ENCODE measurements at regions not wholly inside any gene's neighbourhood (a gene's known extent, or its start where the extent isn't known, plus 50 kb on each side); places are given as distances from the start of the nearest gene placed in this dataset.

DNA sequence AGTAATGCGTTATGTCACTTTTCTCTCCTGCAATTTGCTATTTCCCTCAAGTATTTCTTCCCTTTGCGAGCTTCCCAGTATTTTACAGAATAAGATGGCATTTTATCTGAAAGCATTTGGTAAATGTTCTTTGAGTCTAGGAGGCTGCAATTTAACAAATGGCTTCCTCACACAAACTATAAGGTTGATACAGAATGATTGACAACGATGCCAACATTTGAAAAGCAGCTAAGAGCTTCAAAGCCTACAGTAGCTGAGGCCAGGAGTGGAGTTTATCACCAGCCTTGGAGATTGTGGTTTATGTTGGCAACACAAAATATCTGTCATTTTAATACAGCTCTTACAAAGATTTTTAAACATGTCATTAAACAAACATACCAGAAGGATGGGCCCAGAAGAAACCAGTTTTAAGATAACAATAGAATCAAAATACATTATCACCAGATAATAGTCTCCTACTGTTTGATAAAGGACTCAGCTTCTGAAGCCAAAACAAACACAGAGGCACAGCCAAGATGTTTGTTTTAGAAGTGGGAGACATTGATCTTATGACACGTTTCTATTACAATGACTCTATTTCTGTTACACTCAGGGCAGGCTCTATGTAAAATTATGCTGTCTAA, 711.4 kb upstream of the ACVR2A start:
- TF ChIP-seq, protein P1, sequence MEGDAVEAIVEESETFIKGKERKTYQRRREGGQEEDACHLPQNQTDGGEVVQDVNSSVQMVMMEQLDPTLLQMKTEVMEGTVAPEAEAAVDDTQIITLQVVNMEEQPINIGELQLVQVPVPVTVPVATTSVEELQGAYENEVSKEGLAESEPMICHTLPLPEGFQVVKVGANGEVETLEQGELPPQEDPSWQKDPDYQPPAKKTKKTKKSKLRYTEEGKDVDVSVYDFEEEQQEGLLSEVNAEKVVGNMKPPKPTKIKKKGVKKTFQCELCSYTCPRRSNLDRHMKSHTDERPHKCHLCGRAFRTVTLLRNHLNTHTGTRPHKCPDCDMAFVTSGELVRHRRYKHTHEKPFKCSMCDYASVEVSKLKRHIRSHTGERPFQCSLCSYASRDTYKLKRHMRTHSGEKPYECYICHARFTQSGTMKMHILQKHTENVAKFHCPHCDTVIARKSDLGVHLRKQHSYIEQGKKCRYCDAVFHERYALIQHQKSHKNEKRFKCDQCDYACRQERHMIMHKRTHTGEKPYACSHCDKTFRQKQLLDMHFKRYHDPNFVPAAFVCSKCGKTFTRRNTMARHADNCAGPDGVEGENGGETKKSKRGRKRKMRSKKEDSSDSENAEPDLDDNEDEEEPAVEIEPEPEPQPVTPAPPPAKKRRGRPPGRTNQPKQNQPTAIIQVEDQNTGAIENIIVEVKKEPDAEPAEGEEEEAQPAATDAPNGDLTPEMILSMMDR (IDR thresholded peaks at IDR 0.05), result no peak
- no peak overlapping the region for H3K4me3 ChIP-seq (ENCODE audit: low read depth in 1 of 2, low read length in 1 of 2)
- H3K27me3 ChIP-seq, result no peaks in the 10 kb centered on the region
- H3K27ac ChIP-seq, result no peak overlapping the region
- no peaks in the 10 kb centered on the region for H3K36me3 ChIP-seq
- H3K9me3 ChIP-seq, result no peaks in the 10 kb centered on the region
- no peaks in the 10 kb centered on the region for H3K4me1 ChIP-seq (ENCODE audit: control insufficient read depth in 1 of 2, insufficient read depth in 1 of 2, low read depth in 1 of 2, low read length in 1 of 2)

DNA sequence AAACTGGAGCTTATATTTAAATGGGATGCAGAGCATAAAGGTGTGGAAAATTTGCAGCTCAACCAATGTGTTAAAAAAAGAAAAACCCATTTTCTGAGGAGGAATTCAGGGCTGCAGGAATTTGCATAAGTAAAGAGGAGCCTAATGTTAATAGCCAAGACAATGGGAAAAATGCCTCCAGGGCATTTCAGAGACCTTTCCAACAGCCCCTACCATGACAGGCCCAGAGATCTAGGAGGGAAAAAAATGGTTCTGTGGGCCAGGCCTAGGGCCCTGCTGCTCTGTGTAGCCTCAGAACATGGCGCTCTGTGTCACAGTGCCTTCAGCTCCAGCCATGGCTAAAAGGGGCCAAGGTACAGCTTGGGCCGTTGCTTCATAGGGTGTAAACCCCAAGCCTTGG, 719.7 kb upstream of the ACVR2A start:
- no peak overlapping the region for H3K4me3 ChIP-seq (ENCODE audit: low read depth in 1 of 2, low read length in 1 of 2)
- H3K27me3 ChIP-seq, result no peaks in the 10 kb centered on the region
- no peaks in the 10 kb centered on the region for H3K36me3 ChIP-seq
- H3K9me3 ChIP-seq, result no peaks in the 10 kb centered on the region
- H3K4me1 ChIP-seq (ENCODE audit: control insufficient read depth in 1 of 2, insufficient read depth in 1 of 2, low read depth in 1 of 2, low read length in 1 of 2), result no peaks in the 10 kb centered on the region
- TF ChIP-seq, protein P1 (IDR thresholded peaks at IDR 0.05), result no peak
- H3K27ac ChIP-seq, result no peak overlapping the region

DNA sequence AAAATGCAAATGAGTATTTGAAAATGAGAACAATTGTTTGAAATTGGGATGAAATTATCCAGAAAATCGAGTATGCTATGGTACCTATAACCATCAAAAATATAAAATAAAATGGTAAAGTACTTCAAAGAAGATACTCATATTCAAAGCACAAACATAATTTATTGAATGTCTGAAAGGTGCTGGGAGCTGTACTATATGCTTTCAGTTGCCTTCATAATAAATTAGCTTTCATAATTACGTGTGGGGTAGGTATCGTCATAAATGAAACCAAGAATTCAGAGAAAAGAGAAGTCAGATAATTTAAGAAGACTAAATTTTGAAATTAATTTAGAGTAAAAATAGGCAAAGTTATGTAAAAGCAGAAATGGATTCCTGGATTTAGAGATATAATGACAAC, 721.9 kb upstream of the ACVR2A start:
- TF ChIP-seq, protein P1 (IDR thresholded peaks at IDR 0.05), result no peak
- Histone ChIP-seq H3K27ac (no peak overlapping the region), H3K4me3 (ENCODE audit: low read depth in 1 of 2, low read length in 1 of 2) (no peak overlapping the region), H3K9me3 (no peaks in the 10 kb centered on the region), H3K36me3 (no peaks in the 10 kb centered on the region), H3K27me3 (no peaks in the 10 kb centered on the region), H3K4me1 (ENCODE audit: control insufficient read depth in 1 of 2, insufficient read depth in 1 of 2, low read depth in 1 of 2, low read length in 1 of 2) (no peaks in the 10 kb centered on the region)

DNA sequence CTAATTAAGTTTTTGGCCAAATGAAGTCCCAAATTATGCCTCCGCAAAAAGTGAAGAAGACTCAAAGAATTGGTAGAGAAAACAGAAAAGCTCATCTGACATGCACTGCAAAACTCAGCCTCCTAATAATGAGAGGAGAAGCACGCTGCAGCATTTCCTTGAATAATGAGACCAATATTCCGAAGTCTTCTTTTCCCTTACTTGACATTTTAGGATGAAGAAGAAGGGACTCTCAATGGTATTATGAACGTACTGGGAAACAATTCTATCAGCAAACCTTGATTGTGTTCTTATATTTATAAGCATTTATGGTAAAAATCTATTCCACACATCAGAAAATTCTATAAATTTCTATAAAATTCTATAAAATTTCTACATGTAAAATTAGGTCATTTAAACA, 733.9 kb upstream of the ACVR2A start:
- TF ChIP-seq, protein P1 (IDR thresholded peaks at IDR 0.05), result no peak
- Histone ChIP-seq H3K27me3 (no peaks in the 10 kb centered on the region), H3K27ac (no peak overlapping the region), H3K4me1 (ENCODE audit: control insufficient read depth in 1 of 2, insufficient read depth in 1 of 2, low read depth in 1 of 2, low read length in 1 of 2) (no peaks in the 10 kb centered on the region), H3K9me3 (no peaks in the 10 kb centered on the region), H3K4me3 (ENCODE audit: low read depth in 1 of 2, low read length in 1 of 2) (no peak overlapping the region), H3K36me3 (no peaks in the 10 kb centered on the region)

DNA sequence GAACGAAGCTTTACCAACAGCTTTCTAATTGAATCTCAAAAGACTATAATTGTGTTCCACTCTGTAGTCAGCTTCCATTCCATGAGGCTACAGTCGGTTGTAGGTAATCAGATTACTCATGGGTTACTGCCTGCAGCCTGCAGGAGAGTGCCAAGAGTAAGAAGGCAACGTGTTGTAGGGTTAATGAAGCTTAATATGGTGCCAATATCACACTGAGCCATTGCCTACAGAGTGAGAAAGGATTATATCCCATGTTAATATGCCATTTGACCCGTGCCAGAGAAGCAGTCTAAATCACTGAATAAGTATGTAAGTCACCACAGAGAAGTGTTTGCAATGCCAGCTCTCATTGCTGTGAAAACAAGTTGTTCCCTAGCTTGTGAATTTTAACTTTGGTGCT, 734.5 kb upstream of the ACVR2A start:
- no peaks in the 10 kb centered on the region for H3K27me3 ChIP-seq
- TF ChIP-seq, protein P1 (IDR thresholded peaks at IDR 0.05), result no peak
- H3K4me3 ChIP-seq (ENCODE audit: low read depth in 1 of 2, low read length in 1 of 2), result no peak overlapping the region
- H3K4me1 ChIP-seq (ENCODE audit: control insufficient read depth in 1 of 2, insufficient read depth in 1 of 2, low read depth in 1 of 2, low read length in 1 of 2), result no peaks in the 10 kb centered on the region
- no peaks in the 10 kb centered on the region for H3K36me3 ChIP-seq
- H3K9me3 ChIP-seq, result no peaks in the 10 kb centered on the region
- no peak overlapping the region for H3K27ac ChIP-seq

DNA sequence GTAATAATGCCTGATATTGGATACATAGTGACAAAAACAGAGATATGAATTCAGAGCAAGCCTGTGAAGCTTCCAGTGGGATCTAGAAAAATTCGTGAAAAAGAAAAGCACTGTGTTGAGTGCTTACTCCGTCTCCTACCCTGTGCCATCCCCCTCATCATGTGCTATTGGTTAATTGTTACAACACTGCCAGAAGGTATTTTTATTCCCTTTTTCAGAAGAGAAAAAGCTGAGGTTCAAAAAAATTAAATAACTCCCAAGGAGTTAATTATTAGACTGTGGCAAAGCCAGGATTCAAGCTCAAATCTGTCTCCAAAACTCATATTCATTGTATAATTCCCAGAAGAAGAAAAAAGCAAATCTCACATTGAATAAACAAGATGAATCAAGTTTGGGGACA, 735.5 kb upstream of the ACVR2A start:
- Histone ChIP-seq H3K9me3 (no peaks in the 10 kb centered on the region), H3K4me3 (ENCODE audit: low read depth in 1 of 2, low read length in 1 of 2) (no peak overlapping the region), H3K4me1 (ENCODE audit: control insufficient read depth in 1 of 2, insufficient read depth in 1 of 2, low read depth in 1 of 2, low read length in 1 of 2) (no peaks in the 10 kb centered on the region), H3K27ac (no peak overlapping the region), H3K27me3 (no peaks in the 10 kb centered on the region), H3K36me3 (no peaks in the 10 kb centered on the region)
- TF ChIP-seq, protein P1 (IDR thresholded peaks at IDR 0.05), result no peak

All from neutrophil (primary cell).